ENCODE measurements at regions not wholly inside any gene's neighbourhood (a gene's known extent, or its start where the extent isn't known, plus 50 kb on each side); places are given as distances from the start of the nearest gene placed in this dataset.

GRCh38 chr20:60107621-60108390 lies 149.6 kb downstream of the CDH26 start (continued):
- TF ChIP-seq CTCF (IDR thresholded peaks at IDR 0.05; ENCODE audit: control extremely low read depth in 1 of 3, insufficient read depth in 1 of 3, low read depth in 1 of 3, low read length in 3 of 3), result no peak

Data from H1 (cell line).